ENCODE measurements at regions not wholly inside any gene's neighbourhood (a gene's known extent, or its start where the extent isn't known, plus 50 kb on each side); places are given as distances from the start of the nearest gene placed in this dataset.
"Not testable (repeated sequence)": the region's sequence is repeated elsewhere in the genome, so short reads cannot be mapped to it uniquely, and the experiment has no call there.

- Histone ChIP-seq H2AFZ (ENCODE audit: low read length, unreplicated experiment) (no peak overlapping the region), H3K4me3 (ENCODE audit: low read depth, low read length) (no peak overlapping the region)
Measured at GRCh38 chr1:157357111-157357510, 195.2 kb downstream of the FCRL5 start.

GRCh38 chr1:157356601-157357000 lies 195.7 kb downstream of the FCRL5 start:
- Histone ChIP-seq H3K4me3 (ENCODE audit: low read depth, low read length) (no peak overlapping the region), H3K27me3 (ENCODE audit: insufficient read depth, low read length) (peaks cover 52% of the 10 kb centered on the region), H3K79me2 (ENCODE audit: control insufficient read depth, insufficient read depth, low read length, unreplicated experiment) (no peaks in the 10 kb centered on the region), H3K27ac (ENCODE audit: low read depth, low read length) (no peak overlapping the region), H3K36me3 (ENCODE audit: insufficient read depth, low read length) (no peaks in the 10 kb centered on the region), H2AFZ (ENCODE audit: low read length, unreplicated experiment) (no peak overlapping the region), H3K4me1 (ENCODE audit: control insufficient read depth, insufficient read depth, low read length, unreplicated experiment) (no peaks in the 10 kb centered on the region)

More at GRCh38 chr1:157357111-157357510, 195.2 kb downstream of the FCRL5 start:
- H3K4me1 ChIP-seq (ENCODE audit: control insufficient read depth, insufficient read depth, low read length, unreplicated experiment) = no peaks in the 10 kb centered on the region
- H3K27ac ChIP-seq (ENCODE audit: low read depth, low read length) = no peak overlapping the region
- no peaks in the 10 kb centered on the region for H3K36me3 ChIP-seq (ENCODE audit: insufficient read depth, low read length)
- no peaks in the 10 kb centered on the region for H3K79me2 ChIP-seq (ENCODE audit: control insufficient read depth, insufficient read depth, low read length, unreplicated experiment)
- peaks cover 50% of the 10 kb centered on the region for H3K27me3 ChIP-seq (ENCODE audit: insufficient read depth, low read length)

- no peak overlapping the region for H2AFZ ChIP-seq (ENCODE audit: low read length, unreplicated experiment)
- no peaks in the 10 kb centered on the region for H3K36me3 ChIP-seq (ENCODE audit: insufficient read depth, low read length)
- no peaks in the 10 kb centered on the region for H3K4me1 ChIP-seq (ENCODE audit: control insufficient read depth, insufficient read depth, low read length, unreplicated experiment)
- H3K79me2 ChIP-seq (ENCODE audit: control insufficient read depth, insufficient read depth, low read length, unreplicated experiment) = no peaks in the 10 kb centered on the region
- no peak overlapping the region for H3K27ac ChIP-seq (ENCODE audit: low read depth, low read length)
- H3K27me3 ChIP-seq (ENCODE audit: insufficient read depth, low read length) = peaks cover 65% of the 10 kb centered on the region
- H3K4me3 ChIP-seq (ENCODE audit: low read depth, low read length) = no peak overlapping the region
Measured at GRCh38 chr1:157353546-157353945, 198.8 kb downstream of the FCRL5 start.

GRCh38 chr1:157352817-157353408 lies 199.4 kb downstream of the FCRL5 start:
- Histone ChIP-seq H3K27me3 (ENCODE audit: insufficient read depth, low read length) (peaks cover 71% of the 10 kb centered on the region), H3K4me1 (ENCODE audit: control insufficient read depth, insufficient read depth, low read length, unreplicated experiment) (no peaks in the 10 kb centered on the region), H3K4me3 (ENCODE audit: low read depth, low read length) (no peak overlapping the region), H2AFZ (ENCODE audit: low read length, unreplicated experiment) (no peak overlapping the region), H3K79me2 (ENCODE audit: control insufficient read depth, insufficient read depth, low read length, unreplicated experiment) (no peaks in the 10 kb centered on the region), H3K36me3 (ENCODE audit: insufficient read depth, low read length) (no peaks in the 10 kb centered on the region), H3K27ac (ENCODE audit: low read depth, low read length) (no peak overlapping the region)

- H3K4me3 ChIP-seq (ENCODE audit: low read depth, low read length) = no peak overlapping the region
- no peaks in the 10 kb centered on the region for H3K79me2 ChIP-seq (ENCODE audit: control insufficient read depth, insufficient read depth, low read length, unreplicated experiment)
- no peak overlapping the region for H2AFZ ChIP-seq (ENCODE audit: low read length, unreplicated experiment)
- H3K27ac ChIP-seq (ENCODE audit: low read depth, low read length) = no peak overlapping the region
- no peaks in the 10 kb centered on the region for H3K36me3 ChIP-seq (ENCODE audit: insufficient read depth, low read length)
- H3K27me3 ChIP-seq (ENCODE audit: insufficient read depth, low read length) = peaks cover 77% of the 10 kb centered on the region
- H3K4me1 ChIP-seq (ENCODE audit: control insufficient read depth, insufficient read depth, low read length, unreplicated experiment) = no peaks in the 10 kb centered on the region
Measured at GRCh38 chr1:157352216-157352615, 200.1 kb downstream of the FCRL5 start.

GRCh38 chr1:157351800-157352199 lies 200.5 kb downstream of the FCRL5 start:
- H3K4me1 ChIP-seq (ENCODE audit: control insufficient read depth, insufficient read depth, low read length, unreplicated experiment); H3K79me2 ChIP-seq (ENCODE audit: control insufficient read depth, insufficient read depth, low read length, unreplicated experiment); H3K36me3 ChIP-seq (ENCODE audit: insufficient read depth, low read length); H2AFZ ChIP-seq (ENCODE audit: low read length, unreplicated experiment); H3K27ac ChIP-seq (ENCODE audit: low read depth, low read length); H3K4me3 ChIP-seq (ENCODE audit: low read depth, low read length): not testable (repeated sequence)
- H3K27me3 ChIP-seq (ENCODE audit: insufficient read depth, low read length) = peaks cover 80% of the 10 kb centered on the region

GRCh38 chr1:157348538-157349480 lies 203.5 kb downstream of the FCRL5 start:
- Histone ChIP-seq H3K27ac (ENCODE audit: low read depth, low read length) (no peak overlapping the region), H2AFZ (ENCODE audit: low read length, unreplicated experiment) (no peak overlapping the region), H3K36me3 (ENCODE audit: insufficient read depth, low read length) (no peaks in the 10 kb centered on the region), H3K4me3 (ENCODE audit: low read depth, low read length) (no peak overlapping the region), H3K4me1 (ENCODE audit: control insufficient read depth, insufficient read depth, low read length, unreplicated experiment) (no peaks in the 10 kb centered on the region), H3K27me3 (ENCODE audit: insufficient read depth, low read length) (peaks cover 58% of the 10 kb centered on the region), H3K79me2 (ENCODE audit: control insufficient read depth, insufficient read depth, low read length, unreplicated experiment) (no peaks in the 10 kb centered on the region)

GRCh38 chr1:157347506-157347905 lies 204.8 kb downstream of the FCRL5 start:
- H3K79me2 ChIP-seq (ENCODE audit: control insufficient read depth, insufficient read depth, low read length, unreplicated experiment) = no peaks in the 10 kb centered on the region

GRCh38 chr1:157337785-157338184 lies 199.6 kb upstream of the ETV3 start:
- H3K79me2 ChIP-seq (ENCODE audit: control insufficient read depth, insufficient read depth, low read length, unreplicated experiment); H3K36me3 ChIP-seq (ENCODE audit: insufficient read depth, low read length); H2AFZ ChIP-seq (ENCODE audit: low read length, unreplicated experiment); H3K4me1 ChIP-seq (ENCODE audit: control insufficient read depth, insufficient read depth, low read length, unreplicated experiment); H3K4me3 ChIP-seq (ENCODE audit: low read depth, low read length); H3K27ac ChIP-seq (ENCODE audit: low read depth, low read length); H3K27me3 ChIP-seq (ENCODE audit: insufficient read depth, low read length): not testable (repeated sequence)

More at GRCh38 chr1:157347506-157347905, 204.8 kb downstream of the FCRL5 start:
- Histone ChIP-seq H3K4me3 (ENCODE audit: low read depth, low read length) (no peak overlapping the region), H3K36me3 (ENCODE audit: insufficient read depth, low read length) (no peaks in the 10 kb centered on the region), H3K27me3 (ENCODE audit: insufficient read depth, low read length) (peaks cover 45% of the 10 kb centered on the region), H2AFZ (ENCODE audit: low read length, unreplicated experiment) (no peak overlapping the region), H3K27ac (ENCODE audit: low read depth, low read length) (no peak overlapping the region), H3K4me1 (ENCODE audit: control insufficient read depth, insufficient read depth, low read length, unreplicated experiment) (no peaks in the 10 kb centered on the region)

- peaks cover 11% of the 10 kb centered on the region for H3K27me3 ChIP-seq (ENCODE audit: insufficient read depth, low read length)
- no peak overlapping the region for H3K4me3 ChIP-seq (ENCODE audit: low read depth, low read length)
- no peaks in the 10 kb centered on the region for H3K79me2 ChIP-seq (ENCODE audit: control insufficient read depth, insufficient read depth, low read length, unreplicated experiment)
- H2AFZ ChIP-seq (ENCODE audit: low read length, unreplicated experiment) = no peak overlapping the region
- no peak overlapping the region for H3K27ac ChIP-seq (ENCODE audit: low read depth, low read length)
- no peaks in the 10 kb centered on the region for H3K4me1 ChIP-seq (ENCODE audit: control insufficient read depth, insufficient read depth, low read length, unreplicated experiment)
- no peaks in the 10 kb centered on the region for H3K36me3 ChIP-seq (ENCODE audit: insufficient read depth, low read length)
Measured at GRCh38 chr1:157335056-157335455, 196.9 kb upstream of the ETV3 start.

GRCh38 chr1:157334041-157334440 lies 195.8 kb upstream of the ETV3 start:
- Histone ChIP-seq H3K4me1 (ENCODE audit: control insufficient read depth, insufficient read depth, low read length, unreplicated experiment) (no peaks in the 10 kb centered on the region), H3K36me3 (ENCODE audit: insufficient read depth, low read length) (no peaks in the 10 kb centered on the region), H2AFZ (ENCODE audit: low read length, unreplicated experiment) (no peak overlapping the region), H3K27ac (ENCODE audit: low read depth, low read length) (no peak overlapping the region), H3K27me3 (ENCODE audit: insufficient read depth, low read length) (peaks cover 11% of the 10 kb centered on the region), H3K79me2 (ENCODE audit: control insufficient read depth, insufficient read depth, low read length, unreplicated experiment) (no peaks in the 10 kb centered on the region), H3K4me3 (ENCODE audit: low read depth, low read length) (no peak overlapping the region)
